ENCODE measurements at regions not wholly inside any gene's neighbourhood (a gene's known extent, or its start where the extent isn't known, plus 50 kb on each side); places are given as distances from the start of the nearest gene placed in this dataset.

DNA sequence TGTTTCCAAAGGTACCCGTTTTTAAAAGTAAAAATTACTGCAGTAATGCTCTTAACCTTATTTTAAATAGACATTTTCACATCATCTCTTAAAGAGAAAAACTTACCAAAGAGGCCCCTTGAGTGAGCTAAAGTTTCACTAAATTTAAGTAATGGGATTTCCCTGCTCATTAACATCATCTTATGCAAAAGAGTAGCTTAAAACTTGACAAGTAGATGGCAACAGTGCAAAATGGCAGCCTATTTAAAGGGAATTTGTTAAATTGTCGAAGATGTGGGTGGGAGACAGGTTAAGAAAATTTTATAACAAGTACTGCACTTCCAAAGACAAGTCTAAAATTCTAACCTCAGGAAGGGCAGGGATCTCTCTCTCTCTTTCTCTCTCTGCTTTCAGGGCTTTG, 271.7 kb upstream of the LDB2 start:
- no peak for DNase-seq (ENCODE audit: low spot score)

GRCh38 chr4:17169699-17170098, 271.3 kb upstream of the LDB2 start:
- DNase-seq (ENCODE audit: low spot score): no peak

GRCh38 chr4:17168571-17168970, 270.1 kb upstream of the LDB2 start:
- no peak for DNase-seq (ENCODE audit: low spot score)

GRCh38 chr4:17166954-17167353, 268.5 kb upstream of the LDB2 start:
- DNase-seq (ENCODE audit: low spot score): no peak

DNA sequence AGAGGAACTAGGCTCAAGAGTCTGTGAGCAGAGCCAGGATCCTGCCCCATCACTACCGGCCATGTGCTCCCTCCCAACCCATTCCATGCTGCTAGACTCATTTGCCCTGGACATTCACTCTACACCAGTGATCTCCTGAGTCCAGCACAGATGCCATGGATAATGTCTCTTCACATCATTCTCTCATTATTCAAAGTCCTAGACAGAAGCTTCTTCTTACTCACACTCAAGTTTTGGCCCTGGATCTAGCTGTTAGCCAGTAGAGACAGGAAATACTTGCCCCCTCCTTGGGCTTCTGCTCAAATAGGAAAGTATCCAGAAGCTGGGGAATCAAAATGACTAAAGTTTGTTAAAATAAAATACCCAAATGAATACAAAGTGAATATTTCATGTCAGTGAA, 266.8 kb upstream of the LDB2 start:
- no peak for DNase-seq (ENCODE audit: low spot score)

DNA sequence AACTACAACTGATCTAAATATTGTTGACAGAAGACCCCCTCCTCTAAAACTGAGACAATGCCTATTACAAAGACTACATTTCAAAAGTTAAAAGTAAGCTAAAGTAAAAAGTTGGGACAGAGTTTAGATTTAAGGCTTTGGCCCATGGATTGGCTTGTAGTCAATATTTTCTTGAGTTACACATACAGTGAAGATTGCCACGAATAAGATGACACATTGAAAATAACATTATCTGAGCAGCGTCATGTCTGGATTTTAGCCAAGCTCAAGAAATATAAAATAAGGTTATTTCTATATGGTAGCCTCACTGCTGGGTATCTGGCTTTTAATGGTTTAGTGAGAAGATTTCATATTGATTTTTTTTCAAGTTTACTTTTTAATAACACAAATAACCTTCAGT, 266.2 kb upstream of the LDB2 start:
- no peak for DNase-seq (ENCODE audit: low spot score)

DNA sequence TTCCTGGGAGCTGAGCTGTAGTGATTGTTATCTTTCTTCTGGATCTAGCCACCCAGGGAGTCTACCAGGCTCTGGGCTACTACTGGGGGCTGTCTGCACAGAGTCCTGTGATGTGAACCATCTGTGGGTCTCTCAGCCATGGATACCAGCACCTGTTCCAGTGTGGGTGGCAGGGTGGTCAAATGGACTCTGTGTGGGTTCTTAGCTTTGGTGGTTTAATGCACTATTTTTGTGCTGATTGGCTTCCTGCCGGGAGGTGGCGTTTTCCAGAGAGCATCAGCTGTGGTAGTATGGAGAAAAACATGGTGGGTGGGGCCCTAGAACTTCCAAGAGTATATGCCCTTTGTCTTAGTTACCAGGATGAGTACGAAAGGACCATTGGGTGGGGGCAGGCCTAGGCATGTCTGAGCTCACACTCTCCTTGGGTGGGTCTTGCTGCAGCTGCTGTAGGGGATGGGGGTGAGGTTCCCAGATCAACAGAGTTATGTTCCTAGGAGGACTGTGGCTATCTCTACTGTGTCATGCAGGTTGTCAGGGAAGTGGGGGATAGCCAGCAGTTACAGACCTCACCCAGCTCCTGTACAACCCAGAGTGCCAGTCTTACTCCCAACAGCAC, 264.8 kb upstream of the LDB2 start:
- DNase-seq (ENCODE audit: low spot score): no peak

- DNase-seq (ENCODE audit: low spot score): no peak
These were observed 258.9 kb upstream of the LDB2 start for GRCh38 chr4:17157304-17157703.

DNA sequence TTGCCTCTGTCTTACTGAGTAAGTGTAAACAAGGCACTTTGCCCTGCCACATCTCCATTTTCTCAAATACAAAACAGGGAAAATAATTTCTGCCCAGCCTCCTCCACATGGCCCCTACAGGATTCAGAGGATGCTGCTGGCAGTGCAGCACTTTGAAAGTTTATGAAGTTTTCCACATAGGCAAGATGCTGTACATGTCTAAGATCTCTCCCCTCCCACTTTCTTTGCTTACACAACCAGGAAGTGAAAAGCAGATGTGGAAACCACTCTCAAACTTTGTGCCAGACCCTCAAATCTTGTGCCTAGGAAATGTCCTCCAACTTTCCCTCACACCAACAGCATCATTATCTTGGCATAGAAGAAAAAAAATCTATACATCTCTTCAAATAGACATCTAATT, 257.0 kb upstream of the LDB2 start:
- DNase-seq (ENCODE audit: low spot score): no peak

DNA sequence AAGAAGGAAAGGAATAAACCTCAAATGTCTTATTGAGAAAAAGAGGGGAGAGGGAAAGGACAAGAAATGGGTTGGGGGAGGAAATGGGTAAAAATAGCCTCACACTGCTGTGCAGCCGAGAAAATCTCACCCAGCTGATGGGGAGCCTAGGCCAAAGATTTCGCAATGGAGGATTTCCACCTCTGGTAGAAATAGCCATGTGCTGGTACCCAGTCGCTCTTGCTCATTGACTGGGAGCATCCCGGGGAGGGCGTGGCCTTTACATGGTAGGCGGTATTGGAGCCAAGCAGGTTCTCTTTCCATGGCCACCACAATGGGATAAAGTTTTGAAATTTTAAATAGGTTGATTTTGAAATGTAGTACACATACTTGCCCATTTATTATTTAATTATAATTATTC, 255.1 kb upstream of the LDB2 start:
- DNase-seq (ENCODE audit: low spot score): no peak

GRCh38 chr4:17152941-17153540, 254.6 kb upstream of the LDB2 start:
- no peak for DNase-seq (ENCODE audit: low spot score)

DNA sequence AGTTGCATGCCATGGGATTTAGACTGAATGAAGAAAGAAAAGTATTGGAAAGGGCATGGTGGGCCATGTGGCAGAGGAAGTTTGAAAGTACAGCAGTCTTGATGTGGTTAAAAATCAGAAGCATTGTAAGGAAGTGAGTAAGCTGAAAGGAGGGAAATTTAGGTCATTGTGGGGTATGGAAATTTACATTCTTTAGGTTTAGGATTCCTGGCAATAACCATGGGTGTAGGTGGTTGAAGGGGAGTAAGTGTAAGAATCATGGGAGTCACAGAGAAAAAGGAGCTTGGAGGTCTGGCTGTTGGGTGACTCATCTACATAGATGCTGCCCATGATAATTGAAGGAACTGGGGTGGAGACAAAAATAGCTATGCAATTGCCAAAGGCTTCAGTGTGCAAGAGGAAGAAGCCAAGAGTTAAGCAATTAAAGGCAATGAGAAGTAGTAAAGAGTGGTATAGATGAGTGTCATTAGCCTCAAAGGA, 243.8 kb upstream of the LDB2 start:
- DNase-seq (ENCODE audit: low spot score): no peak

DNA sequence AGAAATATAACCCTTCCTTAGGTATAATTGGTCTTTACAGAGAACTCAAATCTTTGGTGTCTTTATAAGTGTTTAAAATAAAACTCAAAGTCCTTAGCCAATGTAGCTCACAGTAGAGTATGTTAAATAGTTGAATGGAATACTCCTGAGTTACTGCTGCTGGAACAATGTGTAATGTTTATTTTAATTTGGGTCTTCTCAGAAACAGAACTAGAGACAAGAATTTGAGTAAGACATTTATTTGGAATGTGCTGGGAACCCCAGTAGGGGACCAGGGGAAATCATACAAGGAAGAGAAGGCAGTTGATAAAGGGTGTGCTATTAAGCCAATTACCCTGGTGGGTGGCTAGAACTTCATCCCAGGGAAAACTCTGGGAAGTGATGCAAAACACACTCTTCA, 240.4 kb upstream of the LDB2 start:
- no peak for DNase-seq (ENCODE audit: low spot score)

DNA sequence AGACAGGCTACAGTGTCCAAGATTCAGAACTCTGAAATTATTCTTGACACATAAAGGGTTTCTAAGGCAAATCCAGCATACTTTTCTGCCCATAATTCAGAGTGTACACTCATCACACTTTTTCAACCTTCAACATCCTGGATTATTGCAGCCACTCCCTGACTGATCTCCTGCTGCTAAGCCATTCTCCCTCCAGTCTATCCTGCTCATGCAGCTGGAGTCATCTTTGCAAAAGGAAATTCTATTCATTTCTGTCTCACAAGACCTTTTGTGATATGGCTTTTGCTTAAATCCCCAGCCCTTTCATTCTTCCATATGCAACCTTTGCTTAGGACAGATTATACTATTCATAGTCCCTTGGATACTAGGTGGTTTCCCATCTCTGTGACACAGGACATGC, 236.1 kb upstream of the LDB2 start:
- no peak for DNase-seq (ENCODE audit: low spot score)

DNA sequence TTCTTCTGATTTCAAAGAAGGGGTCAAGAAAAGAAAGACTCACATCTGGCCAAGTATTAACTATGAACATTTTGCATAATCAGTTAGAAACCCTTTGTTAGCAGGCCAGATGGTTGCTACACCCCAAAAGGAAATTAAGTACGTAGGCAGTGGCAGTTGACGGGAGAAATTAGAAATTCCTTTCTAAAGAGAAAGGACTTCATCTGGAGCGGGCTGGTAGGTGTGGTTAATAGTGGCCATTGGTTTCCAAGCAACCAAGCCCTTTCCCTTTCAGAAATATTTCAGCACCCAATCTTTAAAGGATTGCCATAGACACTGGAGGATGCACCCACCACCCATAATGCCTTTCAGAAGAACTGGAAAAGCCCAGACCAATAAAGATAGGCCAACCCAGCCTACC, 235.7 kb upstream of the LDB2 start:
- DNase-seq (ENCODE audit: low spot score): no peak

- DNase-seq (ENCODE audit: low spot score): no peak
These were observed 233.8 kb upstream of the LDB2 start for GRCh38 chr4:17132226-17132625.

DNA sequence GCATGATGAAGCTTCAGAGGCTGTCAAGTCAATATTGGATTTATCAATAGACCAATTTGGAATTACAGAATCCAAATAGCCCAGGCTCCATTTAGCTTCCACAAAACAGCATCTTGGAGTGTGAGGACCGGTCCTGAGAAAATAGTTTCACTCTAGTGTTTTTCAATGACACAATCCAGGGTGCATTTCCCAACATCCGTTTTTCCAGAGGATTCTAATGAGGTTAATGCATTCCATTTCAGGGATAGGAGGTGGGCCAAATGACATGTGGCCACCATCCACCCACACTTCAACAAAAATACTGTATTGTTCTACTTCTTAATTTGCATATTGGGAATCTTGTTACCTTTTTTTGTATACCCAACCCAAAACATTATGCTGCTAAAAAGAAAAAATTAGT, 229.8 kb upstream of the LDB2 start:
- no peak for DNase-seq (ENCODE audit: low spot score)

DNA sequence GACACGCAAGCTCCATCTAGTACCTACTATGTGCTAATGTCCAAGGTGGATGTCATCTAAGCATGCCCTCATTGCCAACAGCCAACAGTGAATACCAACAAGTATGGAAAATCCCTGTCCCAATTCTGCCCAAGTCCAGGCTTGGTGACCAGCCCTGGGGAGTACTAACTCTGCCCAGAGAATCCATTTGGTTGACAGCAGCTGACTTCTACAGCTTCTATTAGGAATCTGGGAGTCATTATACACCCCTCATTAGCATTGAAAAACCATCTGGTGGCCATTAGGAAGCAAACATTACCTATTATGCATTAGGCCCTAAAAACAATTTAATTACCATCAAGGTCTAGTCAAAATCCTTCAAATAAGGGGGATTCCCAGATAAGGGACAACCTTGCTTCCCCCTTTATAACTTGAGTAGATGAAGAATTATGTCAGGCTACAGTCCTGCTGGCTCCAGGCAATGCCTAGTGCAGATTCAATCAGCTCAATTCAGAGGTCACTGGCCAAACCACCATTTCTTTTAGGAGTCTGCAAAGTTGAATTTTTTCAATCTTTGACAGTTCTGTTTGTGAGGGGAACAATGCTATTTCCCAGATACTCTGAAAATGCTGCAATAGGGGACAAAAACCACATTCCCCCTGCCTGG, 228.0 kb upstream of the LDB2 start:
- DNase-seq (ENCODE audit: low spot score): no peak

DNA sequence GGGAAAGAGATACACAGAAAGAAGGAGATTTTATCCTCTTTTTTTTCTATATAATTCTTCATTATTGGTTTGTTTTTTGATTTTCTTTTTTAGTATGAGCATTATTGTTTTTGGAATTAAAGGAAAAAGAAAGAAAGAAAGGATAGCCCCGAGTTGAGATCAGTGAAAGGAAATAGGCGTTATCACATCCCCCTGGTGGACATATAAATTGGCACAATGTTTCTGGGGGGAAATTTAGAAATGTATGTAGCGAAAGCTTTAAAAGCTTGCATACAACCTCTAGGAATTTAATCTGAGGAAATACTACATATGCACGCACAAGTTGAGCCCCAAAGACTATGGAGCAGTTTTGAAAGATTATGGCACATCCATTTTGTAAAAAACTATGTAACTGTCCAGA, 226.3 kb upstream of the LDB2 start:
- no peak for DNase-seq (ENCODE audit: low spot score)

DNA sequence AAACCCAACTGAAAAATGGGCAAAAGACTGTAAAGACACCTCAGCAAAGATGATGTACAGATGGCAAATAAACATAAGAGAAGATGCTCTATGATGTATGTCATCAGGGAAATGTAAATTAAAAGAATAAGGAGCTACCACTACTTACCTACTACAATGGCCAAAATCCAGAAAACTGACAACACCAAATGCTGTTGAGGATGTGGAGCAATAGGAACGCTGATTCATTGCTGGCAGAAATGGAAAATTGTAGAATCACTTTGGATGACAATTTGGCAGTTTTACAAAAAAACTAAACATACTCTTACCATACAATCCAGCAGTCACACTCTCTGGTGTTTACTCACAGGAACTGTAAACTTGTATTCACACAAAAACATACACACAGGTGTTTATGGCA, 222.3 kb upstream of the LDB2 start:
- DNase-seq (ENCODE audit: low spot score): no peak

- no peak for DNase-seq (ENCODE audit: low spot score)
These were observed 219.3 kb upstream of the LDB2 start for GRCh38 chr4:17117746-17118145.

- no peak for DNase-seq (ENCODE audit: low spot score)
These were observed 217.1 kb upstream of the LDB2 start for GRCh38 chr4:17115583-17115982.

DNA sequence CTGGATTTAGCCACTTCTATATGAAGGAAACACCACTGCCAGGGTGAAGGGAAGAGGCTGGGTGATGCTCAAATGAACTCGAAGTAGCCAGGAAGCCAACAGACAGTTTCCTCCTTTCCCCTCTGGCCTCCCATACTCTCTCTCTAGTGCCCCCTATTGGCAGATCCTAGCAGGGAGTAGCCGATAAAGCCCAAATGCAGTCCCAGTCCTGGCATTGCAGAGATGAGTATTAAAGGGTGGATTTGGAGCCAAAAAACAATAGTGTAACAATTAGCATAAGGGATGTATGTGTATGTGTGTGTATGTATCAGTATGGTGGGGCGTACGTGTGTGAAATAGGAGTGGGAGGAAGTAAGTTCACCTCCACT, 213.8 kb upstream of the LDB2 start:
- DNase-seq (ENCODE audit: low spot score): peak; percentile 26

GRCh38 chr4:17109126-17109525, 210.7 kb upstream of the LDB2 start:
- DNase-seq (ENCODE audit: low spot score): no peak
